IMR-90 (cell line): ENCODE measurements at regions not wholly inside any gene's neighbourhood (a gene's known extent, or its start where the extent isn't known, plus 50 kb on each side); places are given as distances from the start of the nearest gene placed in this dataset.

ENCODE experiments used
- BHLHE40 ChIP-seq: fragments of 150-350 bp; IDR thresholded peaks from 2 replicates; pipeline ENCODE4 v1.6.1; 2016; ENCODE audit warnings: mild to moderate bottlenecking, low read depth, low read length
- CEBPB ChIP-seq: IDR thresholded peaks from 2 replicates; pipeline ENCODE4 v1.6.1; 2012; ENCODE audit warnings: low read depth, low read length, improper control_type of control experiment
- CTCF ChIP-seq: conservative IDR thresholded peaks from 2 replicates; pipeline ENCODE4 v1.5.1; 2012; ENCODE audit warnings: mild to moderate bottlenecking, low read depth, low read length, improper control_type of control experiment
- FOS ChIP-seq: fragments of 150-350 bp; IDR thresholded peaks from 2 replicates; pipeline ENCODE4 v1.6.1; 2016; ENCODE audit warnings: low read depth, low read length
- MAFK ChIP-seq: IDR thresholded peaks from 2 replicates; pipeline ENCODE4 v1.6.1; 2012; ENCODE audit warnings: low read depth, low read length, improper control_type of control experiment
- MAZ ChIP-seq: IDR thresholded peaks from 2 replicates; pipeline ENCODE4 v1.6.1; 2012; ENCODE audit warnings: low read depth, mild to moderate bottlenecking, low read length, improper control_type of control experiment, moderate library complexity, borderline replicate concordance
- MXI1 ChIP-seq: IDR thresholded peaks from 2 replicates; pipeline ENCODE4 v1.6.1; 2012; ENCODE audit warnings: low read depth, mild to moderate bottlenecking, low read length, moderate library complexity, borderline replicate concordance
- POLR2A ChIP-seq: IDR thresholded peaks from 2 replicates; pipeline ENCODE4 v1.6.1; 2012; ENCODE audit warnings: mild to moderate bottlenecking, low read depth, low read length
- RAD21 ChIP-seq: IDR thresholded peaks from 2 replicates; pipeline ENCODE4 v1.6.1; 2012; ENCODE audit warnings: low read length, improper control_type of control experiment
- RCOR1 ChIP-seq: IDR thresholded peaks from 2 replicates; pipeline ENCODE4 v1.6.1; 2012; ENCODE audit warnings: mild to moderate bottlenecking, low read length, improper control_type of control experiment; ENCODE audit not compliant: insufficient replicate concordance
- SMC3 ChIP-seq: fragments of 150-350 bp; IDR thresholded peaks from 2 replicates; pipeline ENCODE4 v1.6.1; 2016; ENCODE audit warnings: low read depth, mild to moderate bottlenecking, antibody characterized with exemption, low read length, moderate library complexity
- TF ChIP-seq, protein P1 (sequence below): fragments of 150-350 bp; IDR thresholded peaks from 2 replicates; pipeline ENCODE4 v1.6.1; 2017; ENCODE audit warnings: mild to moderate bottlenecking, antibody characterized with exemption, low read length, low read depth

- TF ChIP-seq POLR2A (no peak), CTCF (no peak), FOS (no peak), MXI1 (no peak), BHLHE40 (no peak), RAD21 (no peak), SMC3 (no peak), MAZ (no peak), MAFK (no peak), RCOR1 (no peak), CEBPB (no peak)
- TF ChIP-seq, protein P1, sequence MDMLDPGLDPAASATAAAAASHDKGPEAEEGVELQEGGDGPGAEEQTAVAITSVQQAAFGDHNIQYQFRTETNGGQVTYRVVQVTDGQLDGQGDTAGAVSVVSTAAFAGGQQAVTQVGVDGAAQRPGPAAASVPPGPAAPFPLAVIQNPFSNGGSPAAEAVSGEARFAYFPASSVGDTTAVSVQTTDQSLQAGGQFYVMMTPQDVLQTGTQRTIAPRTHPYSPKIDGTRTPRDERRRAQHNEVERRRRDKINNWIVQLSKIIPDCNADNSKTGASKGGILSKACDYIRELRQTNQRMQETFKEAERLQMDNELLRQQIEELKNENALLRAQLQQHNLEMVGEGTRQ: no peak
Observed at GRCh38 chr2:545228-545627, 132.0 kb downstream of the TMEM18 start.
